K562 (cell line): ENCODE measurements at regions not wholly inside any gene's neighbourhood (a gene's known extent, or its start where the extent isn't known, plus 50 kb on each side); places are given as distances from the start of the nearest gene placed in this dataset.

ENCODE experiments used
- ATAC-seq: fragments of 200-7000 bp; cut with Tn5 transposase; 3 replicates; pipeline ENCODE4 v1.9.1; 2020; ENCODE audit warnings: moderate library complexity
- BruUV-seq: library from RNA; stranded (reverse); fragments of 400-500 nt; replicated peaks from 2 replicates; lab custom pipeline; 2021; lab: Mats Ljungman, UMichigan
- CTCF ChIA-PET: fragments of 300-600 bp; formaldehyde crosslinking; extraction: SDS; loops from one replicate; lab custom pipeline; 2021; ENCODE audit warnings: low intra/inter-chr PET ratio; lab: Yijun Ruan, JAX
- POLR2A ChIA-PET: fragments of 300-600, 350-650 bp; sonication (Branson Sonifier 250); formaldehyde crosslinking; extraction: SDS; loops from one replicate; lab custom pipeline; 2021; ENCODE audit warnings: antibody characterized with exemption, inconsistent platforms; lab: Yijun Ruan, JAX
- DNase-seq, 4 experiments: peaks; one replicate each; pipeline versions ENCODE4 v3.0.0 to v3.0.0-alpha.2; 2011 to 2018; ENCODE audit warnings: low spot score in 3 of 4, mixed read lengths in 3 of 4; ENCODE audit errors: extremely low read depth in 1 of 4
- FAIRE-seq: peaks from 2 replicates; lab custom pipeline; 2011; peaks lifted over from hg19 to GRCh38; lab: Jason Lieb, UNC
- H2AFZ ChIP-seq: 2 replicates; pipeline ENCODE4 v1.6.0; 2011; ENCODE audit warnings: low read depth, low read length, control low read depth, inconsistent platforms
- H3K27ac ChIP-seq: fragments of 200-600 bp; 3 replicates; pipeline ENCODE4 v1.8.0; 2011; ENCODE audit warnings: low read depth, mild to moderate bottlenecking, control low read depth, inconsistent platforms, low read length, moderate library complexity, mixed read lengths; ENCODE audit errors: extremely low read depth
- H3K27me3 ChIP-seq, 2 experiments: fragments of 300-600 bp in 1 of 2; 2 replicates in 1 of 2; 3 replicates in 1 of 2; pipeline versions ENCODE4 v1.6.0 to v1.8.0; 2011; ENCODE audit warnings: inconsistent platforms in 2 of 2, low read length in 2 of 2, mild to moderate bottlenecking in 1 of 2, mixed read lengths in 1 of 2, moderate library complexity in 1 of 2; ENCODE audit not compliant: control insufficient read depth in 2 of 2, insufficient read depth in 2 of 2
- H3K36me3 ChIP-seq: fragments of 300-600 bp; 3 replicates; pipeline ENCODE4 v1.8.0; 2011; ENCODE audit warnings: mild to moderate bottlenecking, low read length, inconsistent platforms; ENCODE audit not compliant: control insufficient read depth, insufficient read depth
- H3K4me1 ChIP-seq, 2 experiments: fragments of 200-600 bp in 1 of 2; replicated peaks in 1 of 2; 2 replicates in 1 of 2; 3 replicates in 1 of 2; pipeline versions ENCODE4 v1.5.1 to v1.8.0; 2011; ENCODE audit warnings: inconsistent platforms in 2 of 2, low read length in 2 of 2, mild to moderate bottlenecking in 1 of 2, mixed read lengths in 1 of 2, moderate library complexity in 1 of 2; ENCODE audit not compliant: control insufficient read depth in 2 of 2, insufficient read depth in 2 of 2
- H3K4me2 ChIP-seq: 2 replicates; pipeline ENCODE4 v1.6.1; 2011; ENCODE audit warnings: low read length, control low read depth, inconsistent platforms, mixed read lengths; ENCODE audit not compliant: insufficient read depth
- H3K4me3 ChIP-seq: fragments of 200-600 bp; sonication (generic), shearing (Covaris generic); 2 replicates; pipeline ENCODE4 v1.5.1; 2016; ENCODE audit warnings: control low read depth, inconsistent platforms
- H3K79me2 ChIP-seq: fragments of 200-600 bp; 3 replicates; pipeline ENCODE4 v1.8.0; 2011; ENCODE audit warnings: low read length, inconsistent platforms; ENCODE audit not compliant: control insufficient read depth, insufficient read depth
- H3K9ac ChIP-seq, 2 experiments: 2 replicates each; pipeline versions ENCODE4 v1.6.0 to v1.6.1; 2011; ENCODE audit warnings: low read depth in 2 of 2, low read length in 2 of 2, control low read depth in 1 of 2, inconsistent platforms in 1 of 2, mild to moderate bottlenecking in 1 of 2, mixed read lengths in 1 of 2; ENCODE audit not compliant: insufficient read depth in 1 of 2
- H3K9me1 ChIP-seq: one replicate; pipeline ENCODE4 v1.6.0; 2011; ENCODE audit warnings: inconsistent platforms, mild to moderate bottlenecking, low read length, moderate library complexity; ENCODE audit not compliant: control insufficient read depth, insufficient read depth
- H3K9me3 ChIP-seq: replicated peaks from 2 replicates; pipeline ENCODE4 v1.5.1; 2011; ENCODE audit warnings: low read depth, low read length, inconsistent platforms; ENCODE audit not compliant: control insufficient read depth, insufficient read depth
- H4K20me1 ChIP-seq: replicated peaks from 2 replicates; pipeline ENCODE4 v1.6.1; 2011; ENCODE audit warnings: low read length, inconsistent platforms, mixed read lengths; ENCODE audit not compliant: control insufficient read depth, insufficient read depth
- CLOCK ChIP-seq: fragments of 250-450 bp; sonication (Bioruptor Pico); IDR thresholded peaks from 2 replicates; pipeline ENCODE4 v1.4.0; 2020; ENCODE audit warnings: mild to moderate bottlenecking, moderate library complexity, borderline replicate concordance
- CSDE1 ChIP-seq, 2 experiments: fragments of 450-650 bp; IDR thresholded peaks; 2 replicates each; pipeline ENCODE4 v1.6.1; 2016; ENCODE audit warnings: mild to moderate bottlenecking in 1 of 2
- ZNF324 ChIP-seq: fragments of 250-450 bp; sonication (Bioruptor Pico); IDR thresholded peaks from 2 replicates; pipeline ENCODE4 v1.4.0; 2020; ENCODE audit warnings: mild to moderate bottlenecking
- WGBS: fragments of 100-300 bp; shearing (Covaris generic); methylation state at CpG from one replicate; pipeline ENCODE4 v1.1.6; 2016; ENCODE audit warnings: low coverage, mixed read lengths; ENCODE audit not compliant: insufficient coverage; ENCODE audit errors: missing lambda C conversion rate; 5-methylcytosine and 5-hydroxymethylcytosine counted together
- in situ Hi-C: fragments of 300-500 bp; cut with MboI; formaldehyde crosslinking; loops from 4 replicates; pipeline ENCODE4 v1.15.0; 2018; ENCODE audit warnings: inconsistent platforms, mixed read lengths
- intact Hi-C: fragments of 100-400 bp; cut with micrococcal nuclease; formaldehyde crosslinking; loops from 2 replicates; pipeline ENCODE4 v1.14.2; 2022
- TF ChIP-seq, protein P1 (sequence below), 2 experiments: fragments of 450-650 bp in 1 of 2; sonication (generic) in 1 of 2; formaldehyde crosslinking in 1 of 2; IDR thresholded peaks; 2 replicates each; pipeline versions ENCODE4 v1.7.1 to v1.9.0; 2016 to 2022; ENCODE audit warnings: inconsistent platforms in 1 of 2, mild to moderate bottlenecking in 1 of 2, missing genetic modification reagents in 1 of 2
- TF ChIP-seq, protein P2 (sequence below): fragments of 450-650 bp; formaldehyde crosslinking; IDR thresholded peaks from 2 replicates; pipeline ENCODE4 v1.4.0; 2020; ENCODE audit warnings: mild to moderate bottlenecking, moderate library complexity
- TF ChIP-seq, protein P3 (sequence below): fragments of 450-650 bp; IDR thresholded peaks from 2 replicates; pipeline ENCODE4 v1.6.1; 2016; ENCODE audit warnings: antibody characterized with exemption

- CTCF ChIA-PET: no interaction called here
- Histone ChIP-seq H3K79me2 (no peaks in the 10 kb centered on the region), H3K9ac (no peak overlapping the region), H3K9me3 (no peaks in the 10 kb centered on the region), H3K27me3 (peaks cover 3 to 24% of the 10 kb centered on the region in 2 experiments), H3K4me1 (no peaks in the 10 kb centered on the region), H3K36me3 (no peaks in the 10 kb centered on the region), H3K4me2 (no peak overlapping the region), H3K4me3 (no peak overlapping the region), H4K20me1 (no peaks in the 10 kb centered on the region), H3K9me1 (no peaks in the 10 kb centered on the region), H3K27ac (no peak overlapping the region), H2AFZ (no peak overlapping the region)
- WGBS: 0% methylated on average over 4 of the region's 4 CpGs
- no peak for DNase-seq
- no peak for ATAC-seq
- POLR2A ChIA-PET: interaction anchor here (0.6 kb wide), 1 partner anchor 16 kb away, joined by 3 read pairs; no protein-coding TSS in a partner anchor
- no peak for FAIRE-seq
- in situ Hi-C loops (no loop called here), intact Hi-C loops (no loop called here)
- TF ChIP-seq, protein P1, sequence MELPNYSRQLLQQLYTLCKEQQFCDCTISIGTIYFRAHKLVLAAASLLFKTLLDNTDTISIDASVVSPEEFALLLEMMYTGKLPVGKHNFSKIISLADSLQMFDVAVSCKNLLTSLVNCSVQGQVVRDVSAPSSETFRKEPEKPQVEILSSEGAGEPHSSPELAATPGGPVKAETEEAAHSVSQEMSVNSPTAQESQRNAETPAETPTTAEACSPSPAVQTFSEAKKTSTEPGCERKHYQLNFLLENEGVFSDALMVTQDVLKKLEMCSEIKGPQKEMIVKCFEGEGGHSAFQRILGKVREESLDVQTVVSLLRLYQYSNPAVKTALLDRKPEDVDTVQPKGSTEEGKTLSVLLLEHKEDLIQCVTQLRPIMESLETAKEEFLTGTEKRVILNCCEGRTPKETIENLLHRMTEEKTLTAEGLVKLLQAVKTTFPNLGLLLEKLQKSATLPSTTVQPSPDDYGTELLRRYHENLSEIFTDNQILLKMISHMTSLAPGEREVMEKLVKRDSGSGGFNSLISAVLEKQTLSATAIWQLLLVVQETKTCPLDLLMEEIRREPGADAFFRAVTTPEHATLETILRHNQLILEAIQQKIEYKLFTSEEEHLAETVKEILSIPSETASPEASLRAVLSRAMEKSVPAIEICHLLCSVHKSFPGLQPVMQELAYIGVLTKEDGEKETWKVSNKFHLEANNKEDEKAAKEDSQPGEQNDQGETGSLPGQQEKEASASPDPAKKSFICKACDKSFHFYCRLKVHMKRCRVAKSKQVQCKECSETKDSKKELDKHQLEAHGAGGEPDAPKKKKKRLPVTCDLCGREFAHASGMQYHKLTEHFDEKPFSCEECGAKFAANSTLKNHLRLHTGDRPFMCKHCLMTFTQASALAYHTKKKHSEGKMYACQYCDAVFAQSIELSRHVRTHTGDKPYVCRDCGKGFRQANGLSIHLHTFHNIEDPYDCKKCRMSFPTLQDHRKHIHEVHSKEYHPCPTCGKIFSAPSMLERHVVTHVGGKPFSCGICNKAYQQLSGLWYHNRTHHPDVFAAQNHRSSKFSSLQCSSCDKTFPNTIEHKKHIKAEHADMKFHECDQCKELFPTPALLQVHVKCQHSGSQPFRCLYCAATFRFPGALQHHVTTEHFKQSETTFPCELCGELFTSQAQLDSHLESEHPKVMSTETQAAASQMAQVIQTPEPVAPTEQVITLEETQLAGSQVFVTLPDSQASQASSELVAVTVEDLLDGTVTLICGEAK (IDR thresholded peaks at IDR 0.05): no peak
- TF ChIP-seq, protein P1 (CRISPR knock-in tag; IDR thresholded peaks at IDR 0.05): no peak
- no peak for TF ChIP-seq CLOCK (CRISPR knock-in tag)
- no peak for TF ChIP-seq CSDE1 (IDR thresholded peaks at IDR 0.05)
- TF ChIP-seq, protein P2, sequence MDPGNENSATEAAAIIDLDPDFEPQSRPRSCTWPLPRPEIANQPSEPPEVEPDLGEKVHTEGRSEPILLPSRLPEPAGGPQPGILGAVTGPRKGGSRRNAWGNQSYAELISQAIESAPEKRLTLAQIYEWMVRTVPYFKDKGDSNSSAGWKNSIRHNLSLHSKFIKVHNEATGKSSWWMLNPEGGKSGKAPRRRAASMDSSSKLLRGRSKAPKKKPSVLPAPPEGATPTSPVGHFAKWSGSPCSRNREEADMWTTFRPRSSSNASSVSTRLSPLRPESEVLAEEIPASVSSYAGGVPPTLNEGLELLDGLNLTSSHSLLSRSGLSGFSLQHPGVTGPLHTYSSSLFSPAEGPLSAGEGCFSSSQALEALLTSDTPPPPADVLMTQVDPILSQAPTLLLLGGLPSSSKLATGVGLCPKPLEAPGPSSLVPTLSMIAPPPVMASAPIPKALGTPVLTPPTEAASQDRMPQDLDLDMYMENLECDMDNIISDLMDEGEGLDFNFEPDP: no peak
- no peak for TF ChIP-seq ZNF324 (CRISPR knock-in tag)
- TF ChIP-seq, protein P3, sequence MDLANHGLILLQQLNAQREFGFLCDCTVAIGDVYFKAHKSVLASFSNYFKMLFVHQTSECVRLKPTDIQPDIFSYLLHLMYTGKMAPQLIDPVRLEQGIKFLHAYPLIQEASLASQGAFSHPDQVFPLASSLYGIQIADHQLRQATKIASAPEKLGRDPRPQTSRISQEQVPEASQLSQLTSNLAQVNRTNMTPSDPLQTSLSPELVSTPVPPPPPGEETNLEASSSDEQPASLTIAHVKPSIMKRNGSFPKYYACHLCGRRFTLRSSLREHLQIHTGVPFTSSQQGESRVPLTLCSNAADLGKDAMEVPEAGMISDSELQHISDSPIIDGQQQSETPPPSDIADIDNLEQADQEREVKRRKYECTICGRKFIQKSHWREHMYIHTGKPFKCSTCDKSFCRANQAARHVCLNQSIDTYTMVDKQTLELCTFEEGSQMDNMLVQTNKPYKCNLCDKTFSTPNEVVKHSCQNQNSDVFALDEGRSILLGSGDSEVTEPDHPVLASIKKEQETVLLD: no peak
- no TSS peak for BruUV-seq
Observed at GRCh38 chr1:243973169-243973568, 77.9 kb upstream of the ZBTB18 start.
